ENCODE measurements at regions not wholly inside any gene's neighbourhood (a gene's known extent, or its start where the extent isn't known, plus 50 kb on each side); places are given as distances from the start of the nearest gene placed in this dataset.

- Histone ChIP-seq H3K27me3 (replicated peaks in 2 of 5; ENCODE audit: control insufficient read depth in 4 of 5, insufficient read depth in 5 of 5, low read length in 4 of 5) (no peaks in the 10 kb centered on the region), H3K36me3 (ENCODE audit: control insufficient read depth in 4 of 4, insufficient read depth in 4 of 4, low read length in 3 of 4) (no peaks in the 10 kb centered on the region), H3K9me3 (ENCODE audit: control extremely low read depth in 1 of 5, control insufficient read depth in 4 of 5, insufficient read depth in 2 of 5, low read depth in 1 of 5, low read length in 4 of 5) (peaks cover 0 to 11% (median 0%) of the 10 kb centered on the region in 5 experiments), H3K27ac (ENCODE audit: insufficient read depth in 1 of 2, low read depth in 1 of 2, low read length in 2 of 2, poor library complexity in 1 of 2, severe bottlenecking in 2 of 2) (no peak overlapping the region), H3K4me1 (ENCODE audit: control extremely low read depth in 1 of 4, control insufficient read depth in 4 of 4, insufficient read depth in 4 of 4, low read length in 3 of 4) (no peaks in the 10 kb centered on the region), H3K4me3 (ENCODE audit: control insufficient read depth in 1 of 7, extremely low read depth in 1 of 7, insufficient read depth in 4 of 7, low read depth in 2 of 7, low read length in 6 of 7) (no peak overlapping the region)
- CTCF ChIA-PET: no interaction called here
- WGBS (ENCODE audit: insufficient coverage): 80% methylated on average over 1 of the region's 1 CpG
- DNase-seq: no peak
- POLR2A ChIA-PET: no interaction called here
These were observed 240.1 kb upstream of the NXPH2 start for GRCh38 chr2:139020287-139020686.

- ChIA-PET CTCF (no interaction called here), POLR2A (no interaction called here)
- DNase-seq: no peak
- Histone ChIP-seq H3K4me3 (ENCODE audit: control insufficient read depth in 1 of 7, extremely low read depth in 1 of 7, insufficient read depth in 4 of 7, low read depth in 2 of 7, low read length in 6 of 7) (no peak overlapping the region), H3K36me3 (ENCODE audit: control insufficient read depth in 4 of 4, insufficient read depth in 4 of 4, low read length in 3 of 4) (no peaks in the 10 kb centered on the region), H3K27me3 (replicated peaks in 2 of 5; ENCODE audit: control insufficient read depth in 4 of 5, insufficient read depth in 5 of 5, low read length in 4 of 5) (no peaks in the 10 kb centered on the region), H3K4me1 (ENCODE audit: control extremely low read depth in 1 of 4, control insufficient read depth in 4 of 4, insufficient read depth in 4 of 4, low read length in 3 of 4) (no peaks in the 10 kb centered on the region), H3K9me3 (ENCODE audit: control extremely low read depth in 1 of 5, control insufficient read depth in 4 of 5, insufficient read depth in 2 of 5, low read depth in 1 of 5, low read length in 4 of 5) (peaks cover 0 to 11% (median 0%) of the 10 kb centered on the region in 5 experiments), H3K27ac (ENCODE audit: insufficient read depth in 1 of 2, low read depth in 1 of 2, low read length in 2 of 2, poor library complexity in 1 of 2, severe bottlenecking in 2 of 2) (no peak overlapping the region)
- no CpG with 5 or more reads among the region's 2 CpGs for WGBS (ENCODE audit: insufficient coverage)
These were observed 238.1 kb upstream of the NXPH2 start for GRCh38 chr2:139018252-139018651.

GRCh38 chr2:139007130-139007529, 226.9 kb upstream of the NXPH2 start:
- Histone ChIP-seq H3K9me3 (ENCODE audit: control extremely low read depth in 1 of 5, control insufficient read depth in 4 of 5, insufficient read depth in 2 of 5, low read depth in 1 of 5, low read length in 4 of 5) (no peaks in the 10 kb centered on the region), H3K27ac (ENCODE audit: insufficient read depth in 1 of 2, low read depth in 1 of 2, low read length in 2 of 2, poor library complexity in 1 of 2, severe bottlenecking in 2 of 2) (no peak overlapping the region), H3K36me3 (ENCODE audit: control insufficient read depth in 4 of 4, insufficient read depth in 4 of 4, low read length in 3 of 4) (no peaks in the 10 kb centered on the region), H3K4me1 (ENCODE audit: control extremely low read depth in 1 of 4, control insufficient read depth in 4 of 4, insufficient read depth in 4 of 4, low read length in 3 of 4) (no peaks in the 10 kb centered on the region), H3K27me3 (replicated peaks in 2 of 5; ENCODE audit: control insufficient read depth in 4 of 5, insufficient read depth in 5 of 5, low read length in 4 of 5) (no peaks in the 10 kb centered on the region), H3K4me3 (ENCODE audit: control insufficient read depth in 1 of 7, extremely low read depth in 1 of 7, insufficient read depth in 4 of 7, low read depth in 2 of 7, low read length in 6 of 7) (no peak overlapping the region)
- POLR2A ChIA-PET: no interaction called here
- DNase-seq: no peak
- CTCF ChIA-PET: no interaction called here

- CTCF ChIA-PET: interaction anchor here (0.9 kb wide), 1 partner anchor 10 kb away, joined by 3 read pairs; no protein-coding TSS in a partner anchor
- no peak for DNase-seq
- no peaks in the 10 kb centered on the region for H3K36me3 ChIP-seq (ENCODE audit: control insufficient read depth in 4 of 4, insufficient read depth in 4 of 4, low read length in 3 of 4)
These were observed 220.1 kb upstream of the NXPH2 start for GRCh38 chr2:139000131-139000785.

GRCh38 chr2:138997856-138998517, 217.8 kb upstream of the NXPH2 start:
- WGBS (ENCODE audit: insufficient coverage): 89% methylated on average over 2 of the region's 3 CpGs
- no peak for DNase-seq

More at GRCh38 chr2:139000131-139000785, 220.1 kb upstream of the NXPH2 start:
- H3K27ac ChIP-seq (ENCODE audit: insufficient read depth in 1 of 2, low read depth in 1 of 2, low read length in 2 of 2, poor library complexity in 1 of 2, severe bottlenecking in 2 of 2): no peak overlapping the region
- no peaks in the 10 kb centered on the region for H3K4me1 ChIP-seq (ENCODE audit: control extremely low read depth in 1 of 4, control insufficient read depth in 4 of 4, insufficient read depth in 4 of 4, low read length in 3 of 4)
- 93% methylated on average over 3 of the region's 6 CpGs for WGBS (ENCODE audit: insufficient coverage)
- H3K9me3 ChIP-seq (ENCODE audit: control extremely low read depth in 1 of 5, control insufficient read depth in 4 of 5, insufficient read depth in 2 of 5, low read depth in 1 of 5, low read length in 4 of 5): no peaks in the 10 kb centered on the region
- H3K4me3 ChIP-seq (ENCODE audit: control insufficient read depth in 1 of 7, extremely low read depth in 1 of 7, insufficient read depth in 4 of 7, low read depth in 2 of 7, low read length in 6 of 7): no peak overlapping the region
- H3K27me3 ChIP-seq (replicated peaks in 2 of 5; ENCODE audit: control insufficient read depth in 4 of 5, insufficient read depth in 5 of 5, low read length in 4 of 5): no peaks in the 10 kb centered on the region
- POLR2A ChIA-PET: no interaction called here

GRCh38 chr2:138997346-138997745, 217.2 kb upstream of the NXPH2 start:
- H3K27me3 ChIP-seq (replicated peaks in 2 of 5; ENCODE audit: control insufficient read depth in 4 of 5, insufficient read depth in 5 of 5, low read length in 4 of 5): no peaks in the 10 kb centered on the region
- 100% methylated on average over 1 of the region's 2 CpGs for WGBS (ENCODE audit: insufficient coverage)
- POLR2A ChIA-PET: no interaction called here
- H3K4me3 ChIP-seq (ENCODE audit: control insufficient read depth in 1 of 7, extremely low read depth in 1 of 7, insufficient read depth in 4 of 7, low read depth in 2 of 7, low read length in 6 of 7): no peak overlapping the region
- CTCF ChIA-PET: no interaction called here
- H3K4me1 ChIP-seq (ENCODE audit: control extremely low read depth in 1 of 4, control insufficient read depth in 4 of 4, insufficient read depth in 4 of 4, low read length in 3 of 4): no peaks in the 10 kb centered on the region
- H3K27ac ChIP-seq (ENCODE audit: insufficient read depth in 1 of 2, low read depth in 1 of 2, low read length in 2 of 2, poor library complexity in 1 of 2, severe bottlenecking in 2 of 2): no peak overlapping the region
- H3K9me3 ChIP-seq (ENCODE audit: control extremely low read depth in 1 of 5, control insufficient read depth in 4 of 5, insufficient read depth in 2 of 5, low read depth in 1 of 5, low read length in 4 of 5): no peaks in the 10 kb centered on the region
- no peak for DNase-seq
- H3K36me3 ChIP-seq (ENCODE audit: control insufficient read depth in 4 of 4, insufficient read depth in 4 of 4, low read length in 3 of 4): no peaks in the 10 kb centered on the region

More at GRCh38 chr2:138997856-138998517, 217.8 kb upstream of the NXPH2 start:
- no peaks in the 10 kb centered on the region for H3K9me3 ChIP-seq (ENCODE audit: control extremely low read depth in 1 of 5, control insufficient read depth in 4 of 5, insufficient read depth in 2 of 5, low read depth in 1 of 5, low read length in 4 of 5)
- no peaks in the 10 kb centered on the region for H3K27me3 ChIP-seq (replicated peaks in 2 of 5; ENCODE audit: control insufficient read depth in 4 of 5, insufficient read depth in 5 of 5, low read length in 4 of 5)
- H3K27ac ChIP-seq (ENCODE audit: insufficient read depth in 1 of 2, low read depth in 1 of 2, low read length in 2 of 2, poor library complexity in 1 of 2, severe bottlenecking in 2 of 2): no peak overlapping the region
- CTCF ChIA-PET: no interaction called here
- no peaks in the 10 kb centered on the region for H3K36me3 ChIP-seq (ENCODE audit: control insufficient read depth in 4 of 4, insufficient read depth in 4 of 4, low read length in 3 of 4)
- H3K4me1 ChIP-seq (ENCODE audit: control extremely low read depth in 1 of 4, control insufficient read depth in 4 of 4, insufficient read depth in 4 of 4, low read length in 3 of 4): no peaks in the 10 kb centered on the region
- POLR2A ChIA-PET: no interaction called here
- H3K4me3 ChIP-seq (ENCODE audit: control insufficient read depth in 1 of 7, extremely low read depth in 1 of 7, insufficient read depth in 4 of 7, low read depth in 2 of 7, low read length in 6 of 7): no peak overlapping the region

- no CpG with 5 or more reads among the region's 1 CpG for WGBS (ENCODE audit: insufficient coverage)
These were observed 214.3 kb upstream of the NXPH2 start for GRCh38 chr2:138994502-138994901.

More at GRCh38 chr2:138994502-138994901, 214.3 kb upstream of the NXPH2 start:
- Histone ChIP-seq H3K27ac (ENCODE audit: insufficient read depth in 1 of 2, low read depth in 1 of 2, low read length in 2 of 2, poor library complexity in 1 of 2, severe bottlenecking in 2 of 2) (no peak overlapping the region), H3K27me3 (replicated peaks in 2 of 5; ENCODE audit: control insufficient read depth in 4 of 5, insufficient read depth in 5 of 5, low read length in 4 of 5) (no peaks in the 10 kb centered on the region), H3K36me3 (ENCODE audit: control insufficient read depth in 4 of 4, insufficient read depth in 4 of 4, low read length in 3 of 4) (no peaks in the 10 kb centered on the region), H3K9me3 (ENCODE audit: control extremely low read depth in 1 of 5, control insufficient read depth in 4 of 5, insufficient read depth in 2 of 5, low read depth in 1 of 5, low read length in 4 of 5) (no peaks in the 10 kb centered on the region), H3K4me3 (ENCODE audit: control insufficient read depth in 1 of 7, extremely low read depth in 1 of 7, insufficient read depth in 4 of 7, low read depth in 2 of 7, low read length in 6 of 7) (no peak overlapping the region), H3K4me1 (ENCODE audit: control extremely low read depth in 1 of 4, control insufficient read depth in 4 of 4, insufficient read depth in 4 of 4, low read length in 3 of 4) (no peaks in the 10 kb centered on the region)
- DNase-seq: no peak
- ChIA-PET POLR2A (no interaction called here), CTCF (no interaction called here)
